ENCODE measurements at regions not wholly inside any gene's neighbourhood (a gene's known extent, or its start where the extent isn't known, plus 50 kb on each side); places are given as distances from the start of the nearest gene placed in this dataset.
"Not testable (repeated sequence)": the region's sequence is repeated elsewhere in the genome, so short reads cannot be mapped to it uniquely, and the experiment has no call there.

DNA sequence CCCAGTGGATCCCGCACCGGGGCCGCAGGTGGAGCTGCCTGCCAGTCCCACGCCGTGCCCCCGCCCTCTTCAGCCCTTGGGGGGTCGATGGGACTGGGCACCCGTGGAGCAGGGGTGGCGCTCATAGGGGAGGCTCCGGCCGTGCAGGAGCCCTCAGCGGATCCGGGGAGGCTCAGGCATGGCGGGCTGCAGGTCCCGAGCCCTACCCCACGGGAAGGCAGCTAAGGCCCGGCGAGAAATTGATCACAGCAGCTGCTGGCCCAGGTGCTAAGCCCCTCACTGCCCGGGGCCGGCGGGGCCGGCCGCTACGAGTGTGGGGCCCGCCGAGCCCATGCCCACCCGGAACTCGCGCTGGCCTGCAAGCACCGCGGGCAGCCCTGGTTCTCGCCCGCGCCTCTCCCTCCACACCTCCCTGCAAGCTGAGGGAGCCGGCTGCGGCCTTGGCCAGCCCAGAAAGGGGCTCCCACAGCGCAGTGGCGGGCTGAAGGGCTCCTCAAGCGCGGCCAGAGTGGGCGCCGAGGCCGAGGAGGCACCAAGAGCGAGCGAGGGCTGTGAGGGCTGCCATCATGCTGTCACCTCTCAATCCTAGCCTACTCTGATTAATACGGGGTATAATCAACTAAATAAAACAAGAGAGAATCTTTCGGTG, 56.5 kb upstream of the ABHD2 start:
- not testable (repeated sequence) for DNase-seq

DNA sequence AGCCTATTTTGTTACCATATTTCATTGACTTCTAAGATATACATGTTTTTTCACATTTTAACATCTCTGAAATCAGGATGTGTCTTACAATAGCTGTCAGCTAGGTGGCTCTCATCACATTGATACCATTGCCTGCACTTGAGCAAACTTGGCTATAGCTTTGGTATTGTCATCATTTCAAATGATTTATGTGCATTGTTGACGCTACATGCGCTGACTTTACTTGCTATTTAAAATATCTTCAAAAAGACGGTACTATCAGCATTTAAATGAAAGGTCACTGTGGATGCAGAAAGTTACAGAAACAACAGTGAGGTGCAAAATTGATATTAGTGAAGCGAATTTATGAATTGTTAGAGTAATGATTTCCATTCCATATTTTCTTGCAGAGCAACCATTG, 54.0 kb upstream of the ABHD2 start:
- peak in 1 of 3 experiments; percentile 61 for DNase-seq

DNA sequence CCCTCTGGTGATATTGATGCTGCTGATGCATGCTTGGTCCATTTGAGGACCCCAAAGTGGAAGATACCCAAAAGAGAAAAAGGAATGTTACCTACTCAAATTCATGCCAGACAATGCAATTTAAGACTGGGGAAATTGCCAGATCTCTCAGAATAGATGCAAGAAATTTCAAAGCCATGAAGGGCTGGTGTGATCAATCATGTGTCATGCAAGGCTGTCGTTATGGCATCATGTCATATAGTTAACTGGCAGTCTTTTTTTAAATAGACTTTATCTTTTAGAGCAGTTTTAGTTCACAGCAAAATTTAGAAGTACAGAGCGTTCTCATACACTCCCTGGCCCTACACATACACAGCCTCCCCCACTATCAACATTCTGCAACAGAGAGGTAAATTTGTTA, 53.1 kb upstream of the ABHD2 start:
- DNase-seq: no peak

DNA sequence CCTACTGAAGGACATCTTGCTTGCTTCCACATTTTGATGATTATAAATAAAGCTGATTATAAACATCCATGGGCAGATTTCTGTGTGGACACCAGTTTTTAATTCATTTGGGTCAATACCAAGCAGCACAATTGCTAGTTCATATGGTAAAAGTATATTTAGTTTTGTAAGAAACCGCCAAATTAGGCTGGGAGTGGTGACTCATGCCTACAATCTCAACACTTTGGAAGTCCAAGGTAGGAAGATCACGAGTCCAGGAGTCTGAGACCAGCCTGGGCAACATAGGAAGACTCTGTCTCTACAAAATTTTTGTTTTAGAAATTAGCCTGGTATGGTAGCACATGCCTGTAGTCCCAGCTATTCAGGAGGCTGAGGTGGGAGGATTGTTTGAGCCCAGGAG, 52.6 kb upstream of the ABHD2 start:
- no peak for DNase-seq

DNA sequence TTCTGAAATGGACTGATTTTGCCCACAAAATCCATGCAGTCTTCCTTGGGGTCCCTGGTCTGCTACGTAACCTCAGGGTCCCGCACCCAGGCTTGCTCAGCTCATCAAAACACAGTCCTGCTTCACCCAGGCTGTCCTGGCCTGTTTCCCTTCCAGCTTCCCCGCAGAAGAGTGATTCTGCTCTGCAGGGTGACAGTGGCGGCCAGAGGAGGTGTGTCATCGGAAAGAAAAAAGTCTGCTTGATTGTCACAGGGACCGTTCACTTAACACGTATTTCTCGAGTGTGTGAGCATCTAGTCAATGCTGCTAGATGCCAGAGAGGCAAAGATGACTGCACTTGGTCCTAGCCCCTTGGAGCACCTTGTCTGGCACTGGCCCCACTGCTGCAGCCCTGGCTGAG, 50.1 kb upstream of the ABHD2 start:
- no peak for DNase-seq

All from NCI-H1417 (cell line).